ENCODE measurements at regions not wholly inside any gene's neighbourhood (a gene's known extent, or its start where the extent isn't known, plus 50 kb on each side); places are given as distances from the start of the nearest gene placed in this dataset.

GRCh38 chr13:104065328-104065727 lies 999.1 kb upstream of the SLC10A2 start:
- Histone ChIP-seq H3K4me2 (ENCODE audit: low read length) (no peak overlapping the region), H3K4me1 (ENCODE audit: control insufficient read depth, insufficient read depth, low read length) (no peaks in the 10 kb centered on the region), H3K9me3 (replicated peaks; ENCODE audit: low read length) (no peaks in the 10 kb centered on the region), H3K4me3 (ENCODE audit: low read length) (no peak overlapping the region), H3K36me3 (ENCODE audit: insufficient read depth, low read length) (no peaks in the 10 kb centered on the region), H3K9ac (ENCODE audit: low read depth, low read length) (no peak overlapping the region), H3K27me3 (ENCODE audit: control insufficient read depth, insufficient read depth, low read length) (no peaks in the 10 kb centered on the region)

GRCh38 chr13:104057861-104058260 lies 991.6 kb upstream of the SLC10A2 start:
- no peaks in the 10 kb centered on the region for H3K9me3 ChIP-seq (replicated peaks; ENCODE audit: low read length)
- H3K4me3 ChIP-seq (ENCODE audit: low read length): no peak overlapping the region
- H3K27me3 ChIP-seq (ENCODE audit: control insufficient read depth, insufficient read depth, low read length): no peaks in the 10 kb centered on the region
- no peak overlapping the region for H3K4me2 ChIP-seq (ENCODE audit: low read length)
- H3K9ac ChIP-seq (ENCODE audit: low read depth, low read length): no peak overlapping the region
- no peaks in the 10 kb centered on the region for H3K36me3 ChIP-seq (ENCODE audit: insufficient read depth, low read length)
- no peaks in the 10 kb centered on the region for H3K4me1 ChIP-seq (ENCODE audit: control insufficient read depth, insufficient read depth, low read length)

- Histone ChIP-seq H3K9ac (ENCODE audit: low read depth, low read length) (no peak overlapping the region), H3K27me3 (ENCODE audit: control insufficient read depth, insufficient read depth, low read length) (no peaks in the 10 kb centered on the region), H3K36me3 (ENCODE audit: insufficient read depth, low read length) (no peaks in the 10 kb centered on the region), H3K9me3 (replicated peaks; ENCODE audit: low read length) (no peaks in the 10 kb centered on the region), H3K4me2 (ENCODE audit: low read length) (no peak overlapping the region), H3K4me3 (ENCODE audit: low read length) (no peak overlapping the region), H3K4me1 (ENCODE audit: control insufficient read depth, insufficient read depth, low read length) (no peaks in the 10 kb centered on the region)
These were observed 979.7 kb upstream of the SLC10A2 start for GRCh38 chr13:104045907-104046306.

GRCh38 chr13:104043184-104043583 lies 977.0 kb upstream of the SLC10A2 start:
- Histone ChIP-seq H3K9me3 (replicated peaks; ENCODE audit: low read length) (no peaks in the 10 kb centered on the region), H3K4me1 (ENCODE audit: control insufficient read depth, insufficient read depth, low read length) (no peaks in the 10 kb centered on the region), H3K36me3 (ENCODE audit: insufficient read depth, low read length) (no peaks in the 10 kb centered on the region), H3K27me3 (ENCODE audit: control insufficient read depth, insufficient read depth, low read length) (no peaks in the 10 kb centered on the region), H3K4me3 (ENCODE audit: low read length) (no peak overlapping the region), H3K4me2 (ENCODE audit: low read length) (no peak overlapping the region), H3K9ac (ENCODE audit: low read depth, low read length) (no peak overlapping the region)

GRCh38 chr13:104034891-104035290 lies 968.7 kb upstream of the SLC10A2 start:
- H3K9ac ChIP-seq (ENCODE audit: low read depth, low read length): no peak overlapping the region
- H3K36me3 ChIP-seq (ENCODE audit: insufficient read depth, low read length): no peaks in the 10 kb centered on the region
- no peak overlapping the region for H3K4me2 ChIP-seq (ENCODE audit: low read length)
- H3K27me3 ChIP-seq (ENCODE audit: control insufficient read depth, insufficient read depth, low read length): no peaks in the 10 kb centered on the region
- no peaks in the 10 kb centered on the region for H3K4me1 ChIP-seq (ENCODE audit: control insufficient read depth, insufficient read depth, low read length)
- H3K4me3 ChIP-seq (ENCODE audit: low read length): no peak overlapping the region
- no peaks in the 10 kb centered on the region for H3K9me3 ChIP-seq (replicated peaks; ENCODE audit: low read length)

GRCh38 chr13:104025303-104025702 lies 959.1 kb upstream of the SLC10A2 start:
- no peak overlapping the region for H3K9ac ChIP-seq (ENCODE audit: low read depth, low read length)
- H3K36me3 ChIP-seq (ENCODE audit: insufficient read depth, low read length): no peaks in the 10 kb centered on the region
- no peak overlapping the region for H3K4me3 ChIP-seq (ENCODE audit: low read length)
- no peaks in the 10 kb centered on the region for H3K27me3 ChIP-seq (ENCODE audit: control insufficient read depth, insufficient read depth, low read length)
- peaks cover 3% of the 10 kb centered on the region for H3K4me1 ChIP-seq (ENCODE audit: control insufficient read depth, insufficient read depth, low read length)
- no peaks in the 10 kb centered on the region for H3K9me3 ChIP-seq (replicated peaks; ENCODE audit: low read length)
- H3K4me2 ChIP-seq (ENCODE audit: low read length): no peak overlapping the region

GRCh38 chr13:104024416-104025170 lies 958.4 kb upstream of the SLC10A2 start:
- no peaks in the 10 kb centered on the region for H3K9me3 ChIP-seq (replicated peaks; ENCODE audit: low read length)
- H3K4me3 ChIP-seq (ENCODE audit: low read length): no peak overlapping the region
- no peak overlapping the region for H3K9ac ChIP-seq (ENCODE audit: low read depth, low read length)
- no peaks in the 10 kb centered on the region for H3K36me3 ChIP-seq (ENCODE audit: insufficient read depth, low read length)
- H3K27me3 ChIP-seq (ENCODE audit: control insufficient read depth, insufficient read depth, low read length): no peaks in the 10 kb centered on the region
- H3K4me2 ChIP-seq (ENCODE audit: low read length): no peak overlapping the region
- H3K4me1 ChIP-seq (ENCODE audit: control insufficient read depth, insufficient read depth, low read length): peaks cover 3% of the 10 kb centered on the region

- H3K4me3 ChIP-seq (ENCODE audit: low read length): no peak overlapping the region
- H3K9me3 ChIP-seq (replicated peaks; ENCODE audit: low read length): no peaks in the 10 kb centered on the region
- H3K4me2 ChIP-seq (ENCODE audit: low read length): no peak overlapping the region
- no peaks in the 10 kb centered on the region for H3K36me3 ChIP-seq (ENCODE audit: insufficient read depth, low read length)
- H3K4me1 ChIP-seq (ENCODE audit: control insufficient read depth, insufficient read depth, low read length): peaks cover 3% of the 10 kb centered on the region
- H3K27me3 ChIP-seq (ENCODE audit: control insufficient read depth, insufficient read depth, low read length): no peaks in the 10 kb centered on the region
- no peak overlapping the region for H3K9ac ChIP-seq (ENCODE audit: low read depth, low read length)
These were observed 955.7 kb upstream of the SLC10A2 start for GRCh38 chr13:104021806-104022397.

GRCh38 chr13:104017317-104017716 lies 951.1 kb upstream of the SLC10A2 start:
- Histone ChIP-seq H3K27me3 (ENCODE audit: control insufficient read depth, insufficient read depth, low read length) (no peaks in the 10 kb centered on the region), H3K36me3 (ENCODE audit: insufficient read depth, low read length) (no peaks in the 10 kb centered on the region), H3K4me1 (ENCODE audit: control insufficient read depth, insufficient read depth, low read length) (no peaks in the 10 kb centered on the region), H3K9ac (ENCODE audit: low read depth, low read length) (no peak overlapping the region), H3K4me3 (ENCODE audit: low read length) (no peak overlapping the region), H3K9me3 (replicated peaks; ENCODE audit: low read length) (no peaks in the 10 kb centered on the region), H3K4me2 (ENCODE audit: low read length) (no peak overlapping the region)

GRCh38 chr13:104015646-104016396 lies 949.6 kb upstream of the SLC10A2 start:
- Histone ChIP-seq H3K36me3 (ENCODE audit: insufficient read depth, low read length) (no peaks in the 10 kb centered on the region), H3K27me3 (ENCODE audit: control insufficient read depth, insufficient read depth, low read length) (no peaks in the 10 kb centered on the region), H3K9me3 (replicated peaks; ENCODE audit: low read length) (no peaks in the 10 kb centered on the region), H3K4me2 (ENCODE audit: low read length) (no peak overlapping the region), H3K4me1 (ENCODE audit: control insufficient read depth, insufficient read depth, low read length) (peaks cover 3% of the 10 kb centered on the region), H3K9ac (ENCODE audit: low read depth, low read length) (no peak overlapping the region), H3K4me3 (ENCODE audit: low read length) (no peak overlapping the region)

GRCh38 chr13:104014803-104015645 lies 948.8 kb upstream of the SLC10A2 start:
- Histone ChIP-seq H3K4me1 (ENCODE audit: control insufficient read depth, insufficient read depth, low read length) (peaks cover 3% of the 10 kb centered on the region), H3K27me3 (ENCODE audit: control insufficient read depth, insufficient read depth, low read length) (no peaks in the 10 kb centered on the region), H3K4me2 (ENCODE audit: low read length) (no peak overlapping the region), H3K36me3 (ENCODE audit: insufficient read depth, low read length) (no peaks in the 10 kb centered on the region), H3K9me3 (replicated peaks; ENCODE audit: low read length) (no peaks in the 10 kb centered on the region), H3K4me3 (ENCODE audit: low read length) (no peak overlapping the region), H3K9ac (ENCODE audit: low read depth, low read length) (no peak overlapping the region)

Data from skeletal muscle satellite cell (primary cell).